ENCODE measurements at regions not wholly inside any gene's neighbourhood (a gene's known extent, or its start where the extent isn't known, plus 50 kb on each side); places are given as distances from the start of the nearest gene placed in this dataset.

GRCh38 chr15:39059917-39060316, 495.3 kb upstream of the RASGRP1 start:
- Histone ChIP-seq H3K9ac (replicated peaks in 1 of 4; ENCODE audit: extremely low read depth in 1 of 4, low read depth in 3 of 4, low read length in 3 of 4) (no peak overlapping the region), H2BK12ac (ENCODE audit: low read depth, low read length) (no peak overlapping the region), H3K56ac (replicated peaks; ENCODE audit: insufficient read length, low read depth, low read length) (no peak overlapping the region), H3K4me2 (ENCODE audit: insufficient read depth in 1 of 2, low read depth in 2 of 2, low read length in 2 of 2) (no peak overlapping the region), H3K18ac (ENCODE audit: extremely low read depth, low read length) (no peak overlapping the region), H4K8ac (ENCODE audit: extremely low read depth, insufficient read depth, low read length) (no peak overlapping the region), H2AK5ac (ENCODE audit: low read depth, low read length) (no peak overlapping the region), H3K27me3 (replicated peaks in 1 of 4; ENCODE audit: control insufficient read depth in 3 of 4, extremely low read depth in 1 of 4, insufficient read depth in 3 of 4, low read length in 3 of 4) (no peaks in the 10 kb centered on the region), H3K27ac (ENCODE audit: low read depth, low read length) (no peak overlapping the region), H3K9me3 (ENCODE audit: insufficient read depth in 2 of 2, low read depth in 1 of 2, low read length in 1 of 2) (no peaks in the 10 kb centered on the region), H2BK5ac (ENCODE audit: low read depth, low read length) (no peak overlapping the region), H3K4me1 (replicated peaks in 1 of 4; ENCODE audit: control insufficient read depth in 3 of 4, insufficient read depth in 4 of 4, low read length in 3 of 4) (no peaks in the 10 kb centered on the region; a peak in 1 of 7 replicates), H3K79me2 (ENCODE audit: control insufficient read depth in 1 of 2, insufficient read depth in 2 of 2, low read length in 2 of 2) (no peaks in the 10 kb centered on the region), H4K5ac (ENCODE audit: insufficient read length, low read depth, low read length) (no peak overlapping the region), H2BK15ac (ENCODE audit: low read length) (no peak overlapping the region), H3K23me2 (ENCODE audit: low read depth, low read length) (no peaks in the 10 kb centered on the region), H3K23ac (ENCODE audit: insufficient read length) (no peak overlapping the region), H3K79me1 (ENCODE audit: low read depth, low read length) (no peaks in the 10 kb centered on the region), H3K14ac (ENCODE audit: insufficient read length) (no peak overlapping the region), H4K20me1 (replicated peaks in 1 of 2; ENCODE audit: control insufficient read depth in 1 of 2, insufficient read depth in 2 of 2, low read length in 2 of 2) (no peaks in the 10 kb centered on the region), H4K91ac (replicated peaks; ENCODE audit: insufficient read length, low read length) (no peak overlapping the region), H2BK120ac (replicated peaks; ENCODE audit: low read depth, low read length) (no peak overlapping the region), H3K4ac (replicated peaks; ENCODE audit: insufficient read length, low read depth, low read length) (no peak overlapping the region), H3K4me3 (ENCODE audit: extremely low read depth in 1 of 4, insufficient read depth in 2 of 4, low read depth in 3 of 4, low read length in 4 of 4) (no peak overlapping the region), H2BK20ac (ENCODE audit: low read length) (no peak overlapping the region), H2AFZ (ENCODE audit: low read length) (no peak overlapping the region), H3K36me3 (ENCODE audit: control insufficient read depth in 2 of 4, insufficient read depth in 4 of 4, low read length in 3 of 4) (no peaks in the 10 kb centered on the region)
- 92% methylated on average over 4 of the region's 4 CpGs; no CpG with 5 or more reads in 1 of the 2 experiments for WGBS, 2 experiments (ENCODE audit: extremely low coverage in 1 of 2, insufficient coverage in 1 of 2, insufficient read length in 1 of 2, insufficient replicate concordance in 2 of 2, low coverage in 1 of 2, low lambda C conversion rate in 2 of 2, missing lambda C conversion rate in 1 of 2)
- no peak for FAIRE-seq
- ChIA-PET POLR2A (ENCODE audit: partially characterized antibody) (interaction anchor here (0.5 kb wide), 1 partner anchor 642 kb away, joined by 3 read pairs; no protein-coding TSS in a partner anchor), CTCF (ENCODE audit: partially characterized antibody) (no interaction called here)
- no peak for DNase-seq (ENCODE audit: low read depth in 1 of 2, low spot score in 2 of 2)
- no peak for TF ChIP-seq FOSL1 (IDR thresholded peaks at IDR 0.05; ENCODE audit: insufficient read depth, low read depth, low read length)
- TF ChIP-seq GABPA (IDR thresholded peaks at IDR 0.05; ENCODE audit: borderline replicate concordance, insufficient read depth, low read length), result no peak
- no peak for TF ChIP-seq ATF2 (IDR thresholded peaks at IDR 0.05; ENCODE audit: low read length)
- no peak for TF ChIP-seq HDAC2 (IDR thresholded peaks at IDR 0.05; ENCODE audit: borderline replicate concordance in 1 of 2, low read depth in 2 of 2, low read length in 2 of 2)
- no peak for TF ChIP-seq BACH1 (IDR thresholded peaks at IDR 0.05; ENCODE audit: low read length)
- TF ChIP-seq RBBP5 (IDR thresholded peaks at IDR 0.05; ENCODE audit: borderline replicate concordance, low read depth, low read length), result no peak
- TF ChIP-seq JUND (IDR thresholded peaks at IDR 0.05; ENCODE audit: low read length), result no peak
- TF ChIP-seq POLR2AphosphoS5 (IDR thresholded peaks at IDR 0.05; ENCODE audit: low read depth, low read length), result no peak
- no peak for TF ChIP-seq TBP (IDR thresholded peaks at IDR 0.05; ENCODE audit: low read depth, low read length)
- no peak for TF ChIP-seq TCF12 (IDR thresholded peaks at IDR 0.05; ENCODE audit: low read depth, low read length)
- TF ChIP-seq SIN3A (conservative IDR thresholded peaks at IDR 0.05 in 1 of 2, IDR thresholded peaks at IDR 0.05 in 1 of 2; ENCODE audit: low read depth in 1 of 2, low read length in 2 of 2), result no peak
- no peak for TF ChIP-seq ATF3 (IDR thresholded peaks at IDR 0.05; ENCODE audit: insufficient read depth, low read depth, low read length)
